Osteocyte (in vitro differentiated cells): ENCODE measurements at regions not wholly inside any gene's neighbourhood (a gene's known extent, or its start where the extent isn't known, plus 50 kb on each side); places are given as distances from the start of the nearest gene placed in this dataset.

Source experiments
- DNase-seq: peaks from one replicate; pipeline ENCODE4 v3.0.0; 2021; ENCODE audit warnings: mixed read lengths; ENCODE audit not compliant: unreplicated experiment; ENCODE audit errors: extremely low spot score
- H3K27ac Mint-ChIP-seq: one replicate; pipeline ENCODE4 v1.8.0; 2021; ENCODE audit warnings: mild to moderate bottlenecking, mixed read lengths; ENCODE audit not compliant: unreplicated experiment
- H3K27me3 Mint-ChIP-seq: one replicate; pipeline ENCODE4 v1.8.0; 2021; ENCODE audit warnings: mixed read lengths; ENCODE audit not compliant: unreplicated experiment
- H3K36me3 Mint-ChIP-seq: one replicate; pipeline ENCODE4 v1.8.0; 2021; ENCODE audit warnings: mixed read lengths; ENCODE audit not compliant: unreplicated experiment
- H3K4me1 Mint-ChIP-seq: one replicate; pipeline ENCODE4 v1.8.0; 2021; ENCODE audit warnings: mixed read lengths; ENCODE audit not compliant: unreplicated experiment
- H3K4me3 Mint-ChIP-seq: one replicate; pipeline ENCODE4 v1.8.0; 2021; ENCODE audit warnings: mild to moderate bottlenecking, moderate library complexity, mixed read lengths; ENCODE audit not compliant: unreplicated experiment
- H3K9me3 Mint-ChIP-seq: one replicate; pipeline ENCODE4 v1.8.0; 2021; ENCODE audit warnings: mixed read lengths; ENCODE audit not compliant: unreplicated experiment
- TF ChIP-seq, protein P1 (sequence below): fragments of 200-600 bp; sonication (generic); IDR thresholded peaks from 2 replicates; pipeline ENCODE4 v1.5.0; 2021; ENCODE audit warnings: antibody characterized with exemption, mild to moderate bottlenecking, moderate library complexity

DNA sequence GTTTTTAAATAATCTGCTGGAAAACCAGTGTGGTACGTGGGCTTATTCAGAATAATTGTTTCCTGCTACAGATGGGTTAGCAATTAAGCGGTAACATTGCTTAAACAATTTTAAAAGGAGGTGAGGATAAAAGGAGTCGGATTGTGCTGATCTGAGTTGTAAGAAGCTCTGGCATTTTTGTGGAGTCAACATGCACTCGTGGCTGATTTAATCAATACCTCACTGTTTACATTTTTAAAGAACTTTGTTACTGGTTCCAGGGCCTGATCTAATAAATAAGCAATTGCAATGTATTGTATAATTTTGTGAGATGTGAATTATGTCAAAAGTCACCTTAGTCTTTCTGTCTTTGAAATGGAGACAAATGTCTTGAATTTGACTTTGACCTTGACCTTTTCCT lies 474.0 kb downstream of the SETD4 start:
- no peaks in the 10 kb centered on the region for H3K9me3 Mint-ChIP-seq
- H3K27ac Mint-ChIP-seq, result no peak overlapping the region
- TF ChIP-seq, protein P1, sequence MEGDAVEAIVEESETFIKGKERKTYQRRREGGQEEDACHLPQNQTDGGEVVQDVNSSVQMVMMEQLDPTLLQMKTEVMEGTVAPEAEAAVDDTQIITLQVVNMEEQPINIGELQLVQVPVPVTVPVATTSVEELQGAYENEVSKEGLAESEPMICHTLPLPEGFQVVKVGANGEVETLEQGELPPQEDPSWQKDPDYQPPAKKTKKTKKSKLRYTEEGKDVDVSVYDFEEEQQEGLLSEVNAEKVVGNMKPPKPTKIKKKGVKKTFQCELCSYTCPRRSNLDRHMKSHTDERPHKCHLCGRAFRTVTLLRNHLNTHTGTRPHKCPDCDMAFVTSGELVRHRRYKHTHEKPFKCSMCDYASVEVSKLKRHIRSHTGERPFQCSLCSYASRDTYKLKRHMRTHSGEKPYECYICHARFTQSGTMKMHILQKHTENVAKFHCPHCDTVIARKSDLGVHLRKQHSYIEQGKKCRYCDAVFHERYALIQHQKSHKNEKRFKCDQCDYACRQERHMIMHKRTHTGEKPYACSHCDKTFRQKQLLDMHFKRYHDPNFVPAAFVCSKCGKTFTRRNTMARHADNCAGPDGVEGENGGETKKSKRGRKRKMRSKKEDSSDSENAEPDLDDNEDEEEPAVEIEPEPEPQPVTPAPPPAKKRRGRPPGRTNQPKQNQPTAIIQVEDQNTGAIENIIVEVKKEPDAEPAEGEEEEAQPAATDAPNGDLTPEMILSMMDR, result no peak
- DNase-seq, result no peak
- H3K36me3 Mint-ChIP-seq, result no peaks in the 10 kb centered on the region
- no peak overlapping the region for H3K4me3 Mint-ChIP-seq
- H3K4me1 Mint-ChIP-seq, result no peaks in the 10 kb centered on the region
- H3K27me3 Mint-ChIP-seq, result no peaks in the 10 kb centered on the region

DNA sequence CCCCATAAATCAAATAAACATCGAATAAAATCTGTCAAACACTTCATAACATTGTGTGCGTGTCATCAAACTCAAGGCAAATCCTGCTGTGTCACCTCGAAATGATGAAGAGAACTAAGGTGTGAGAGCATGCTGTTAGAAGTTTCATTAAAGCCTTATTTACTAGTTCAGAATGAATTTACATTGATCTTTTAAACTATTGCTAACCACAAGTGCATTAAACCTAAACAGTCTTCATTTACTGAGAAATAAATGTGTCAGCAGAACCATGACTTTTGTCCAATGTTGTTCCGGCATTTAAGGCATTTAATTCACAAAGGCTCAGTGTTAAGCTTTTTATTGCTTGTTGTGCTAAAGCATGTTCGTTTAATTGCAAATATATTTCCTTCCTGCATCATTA lies 474.4 kb downstream of the SETD4 start:
- Mint-ChIP-seq H3K4me1 (no peaks in the 10 kb centered on the region), H3K27me3 (no peaks in the 10 kb centered on the region), H3K9me3 (no peaks in the 10 kb centered on the region), H3K27ac (no peak overlapping the region), H3K36me3 (no peaks in the 10 kb centered on the region), H3K4me3 (no peak overlapping the region)
- DNase-seq, result no peak
- TF ChIP-seq, protein P1, result no peak

DNA sequence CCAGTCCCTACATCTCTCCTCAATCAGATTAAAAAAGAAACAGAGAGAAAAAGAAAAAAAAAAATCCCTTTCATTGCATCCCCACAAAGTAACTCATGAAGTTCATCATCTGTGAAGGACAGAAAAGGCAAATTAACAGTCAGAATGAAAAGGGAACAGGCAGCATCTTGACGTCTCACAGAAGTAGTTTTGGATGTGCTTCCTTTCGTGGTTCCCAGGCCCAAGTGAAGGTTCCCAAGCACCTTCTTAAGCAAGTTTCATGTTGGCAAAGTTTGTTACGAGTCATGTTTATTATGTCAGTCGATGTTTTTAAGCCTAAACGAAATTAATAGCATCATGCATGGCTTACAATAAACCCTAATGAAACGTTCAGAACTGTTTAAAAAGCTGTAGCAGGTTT lies 475.2 kb downstream of the SETD4 start:
- H3K36me3 Mint-ChIP-seq, result no peaks in the 10 kb centered on the region
- no peaks in the 10 kb centered on the region for H3K27me3 Mint-ChIP-seq
- H3K4me1 Mint-ChIP-seq, result no peaks in the 10 kb centered on the region
- TF ChIP-seq, protein P1, result no peak
- H3K9me3 Mint-ChIP-seq, result no peaks in the 10 kb centered on the region
- no peak for DNase-seq
- no peak overlapping the region for H3K27ac Mint-ChIP-seq
- no peak overlapping the region for H3K4me3 Mint-ChIP-seq

DNA sequence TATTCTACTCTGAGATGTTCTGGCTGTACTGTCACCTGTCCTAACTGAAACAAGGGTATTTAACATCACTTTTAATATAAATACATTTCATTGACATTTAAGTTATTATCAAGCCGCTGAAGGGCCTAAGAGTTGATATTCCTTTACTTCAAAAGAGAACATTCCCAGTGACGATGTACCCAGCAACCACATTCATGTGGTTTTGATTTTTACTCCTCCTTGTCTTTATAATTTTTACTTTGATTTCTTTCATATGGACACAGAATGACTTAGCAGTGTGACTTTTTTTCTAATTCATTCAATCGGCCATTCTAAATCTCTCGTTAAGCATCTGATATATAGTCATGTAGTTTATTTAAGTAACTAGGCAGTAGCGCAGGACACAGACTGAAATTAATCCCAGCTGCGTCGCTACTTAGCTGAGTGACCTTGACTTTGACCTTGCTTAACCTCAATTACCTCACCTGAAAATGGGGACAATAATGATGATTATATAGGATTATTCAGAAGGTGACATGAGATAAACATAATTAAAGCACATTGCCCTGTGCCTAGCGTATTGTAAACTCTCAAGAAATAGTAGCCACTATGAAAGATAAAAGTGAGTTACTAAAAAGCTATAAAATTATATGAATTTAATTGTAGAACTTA lies 476.6 kb downstream of the SETD4 start:
- Mint-ChIP-seq H3K27ac (no peak overlapping the region), H3K4me3 (no peak overlapping the region), H3K27me3 (no peaks in the 10 kb centered on the region), H3K4me1 (peaks cover 2% of the 10 kb centered on the region), H3K36me3 (no peaks in the 10 kb centered on the region), H3K9me3 (peaks cover 3% of the 10 kb centered on the region)
- no peak for DNase-seq
- TF ChIP-seq, protein P1, result no peak

DNA sequence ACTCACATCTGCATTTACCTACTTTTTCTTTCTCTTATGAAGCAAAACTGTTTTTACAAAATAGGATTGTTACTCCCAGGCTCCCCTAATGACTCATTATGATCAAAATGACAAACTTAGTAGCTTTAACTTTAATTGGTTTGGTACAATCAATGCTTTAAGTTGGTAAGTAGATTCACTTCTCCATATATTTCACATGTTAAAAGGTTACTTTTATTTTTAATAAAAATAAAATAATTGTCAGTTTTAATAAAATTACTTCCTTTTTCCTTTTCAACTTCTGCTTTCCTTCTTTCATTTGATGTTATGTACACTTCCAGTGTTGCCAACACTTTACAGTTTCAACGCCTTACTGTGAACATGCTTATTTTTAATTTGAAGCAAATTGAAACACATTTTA lies 477.6 kb downstream of the SETD4 start:
- no peak overlapping the region for H3K4me3 Mint-ChIP-seq

More for the DNA sequence above, 477.6 kb downstream of the SETD4 start:
- Mint-ChIP-seq H3K36me3 (no peaks in the 10 kb centered on the region), H3K27ac (no peak overlapping the region), H3K27me3 (no peaks in the 10 kb centered on the region), H3K4me1 (peaks cover 8% of the 10 kb centered on the region), H3K9me3 (peaks cover 5% of the 10 kb centered on the region)
- no peak for DNase-seq
- TF ChIP-seq, protein P1, result no peak
